Suprapubic skin (tissue), 3 donors: ENCODE measurements at regions not wholly inside any gene's neighbourhood (a gene's known extent, or its start where the extent isn't known, plus 50 kb on each side); places are given as distances from the start of the nearest gene placed in this dataset.

Experiments used
- POLR2AphosphoS5 ChIP-seq, 3 donors: sonication (generic); formaldehyde crosslinking; IDR thresholded peaks; one replicate each; pipeline ENCODE4 v1.6.1; 2017; ENCODE audit warnings: antibody characterized with exemption in 3 of 3
- TF ChIP-seq, protein P1 (sequence below), 2 donors: fragments of 200-600 bp in 1 of 2; fragments of 450-650 bp in 1 of 2; sonication (generic) in 1 of 2; IDR thresholded peaks; one replicate each; pipeline ENCODE4 v1.5.1; 2016 to 2019; ENCODE audit warnings: antibody characterized with exemption in 2 of 2, mild to moderate bottlenecking in 1 of 2, moderate library complexity in 1 of 2

DNA sequence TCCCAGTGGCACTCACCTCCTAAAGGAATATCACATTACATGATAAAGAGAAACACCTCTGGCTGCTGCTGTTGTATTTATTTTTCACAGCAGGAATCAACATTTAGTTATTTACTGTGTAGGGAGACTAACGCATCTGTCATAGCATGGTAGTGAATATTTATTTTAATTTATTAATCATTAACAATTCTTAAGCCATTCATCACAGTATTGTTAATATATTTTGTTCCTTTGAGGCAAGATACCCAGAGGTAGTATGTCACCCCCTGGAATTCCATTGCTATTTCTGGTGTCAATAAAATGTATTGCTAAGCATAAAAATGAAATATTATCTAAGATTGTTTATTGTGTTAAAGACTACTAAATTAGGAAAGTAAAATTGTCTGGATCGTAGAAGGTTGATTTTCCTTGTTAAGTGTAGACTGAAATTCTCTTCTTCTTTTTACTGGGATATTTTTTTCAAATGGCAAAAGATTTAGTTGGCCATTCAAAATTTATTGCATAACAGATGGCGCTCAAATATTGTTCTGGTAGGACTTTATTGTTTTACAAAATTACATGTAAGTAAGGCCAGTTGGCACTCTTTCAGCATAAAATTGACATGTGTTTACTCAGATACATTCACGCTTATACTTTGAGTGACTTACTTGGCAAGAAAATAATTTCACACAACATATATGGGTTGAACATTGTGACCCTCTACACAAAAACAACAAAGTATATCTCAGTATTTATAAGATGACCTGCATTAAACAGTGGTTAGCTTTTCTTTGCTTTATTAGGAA, 1358.7 kb upstream of the SORCS1 start:
- TF ChIP-seq POLR2AphosphoS5 (IDR thresholded peaks at IDR 0.05), result no peak
- TF ChIP-seq, protein P1, sequence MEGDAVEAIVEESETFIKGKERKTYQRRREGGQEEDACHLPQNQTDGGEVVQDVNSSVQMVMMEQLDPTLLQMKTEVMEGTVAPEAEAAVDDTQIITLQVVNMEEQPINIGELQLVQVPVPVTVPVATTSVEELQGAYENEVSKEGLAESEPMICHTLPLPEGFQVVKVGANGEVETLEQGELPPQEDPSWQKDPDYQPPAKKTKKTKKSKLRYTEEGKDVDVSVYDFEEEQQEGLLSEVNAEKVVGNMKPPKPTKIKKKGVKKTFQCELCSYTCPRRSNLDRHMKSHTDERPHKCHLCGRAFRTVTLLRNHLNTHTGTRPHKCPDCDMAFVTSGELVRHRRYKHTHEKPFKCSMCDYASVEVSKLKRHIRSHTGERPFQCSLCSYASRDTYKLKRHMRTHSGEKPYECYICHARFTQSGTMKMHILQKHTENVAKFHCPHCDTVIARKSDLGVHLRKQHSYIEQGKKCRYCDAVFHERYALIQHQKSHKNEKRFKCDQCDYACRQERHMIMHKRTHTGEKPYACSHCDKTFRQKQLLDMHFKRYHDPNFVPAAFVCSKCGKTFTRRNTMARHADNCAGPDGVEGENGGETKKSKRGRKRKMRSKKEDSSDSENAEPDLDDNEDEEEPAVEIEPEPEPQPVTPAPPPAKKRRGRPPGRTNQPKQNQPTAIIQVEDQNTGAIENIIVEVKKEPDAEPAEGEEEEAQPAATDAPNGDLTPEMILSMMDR (IDR thresholded peaks at IDR 0.05), result no peak
